Right ventricle myocardium superior (tissue), 1 donor: ENCODE measurements at regions not wholly inside any gene's neighbourhood (a gene's known extent, or its start where the extent isn't known, plus 50 kb on each side); places are given as distances from the start of the nearest gene placed in this dataset.
A peak's percentile ranks its signal among the peaks of the same experiment; 100 is the strongest.

Source experiments
- ATAC-seq: fragments of 200-7000 bp; cut with Tn5 transposase; one replicate; pipeline ENCODE4 v1.9.1; 2020; ENCODE audit warnings: mild to moderate bottlenecking; ENCODE audit not compliant: poor library complexity
- DNase-seq: peaks from one replicate; pipeline ENCODE4 v3.0.0-alpha.2; 2020
- intact Hi-C: fragments of 100-400 bp; cut with DNase I; formaldehyde crosslinking; loops from one replicate; pipeline ENCODE4 v1.11.2; 2022
- donor health status: DM: no; HTN: yes; CAD: no; lungs with severe emphysema.

GRCh38 chr2:146913476-146913875 lies 931.4 kb upstream of the ACVR2A start:
- DNase-seq (no peak), ATAC-seq (no peak)
- intact Hi-C loops: no loop called here

GRCh38 chr2:146912536-146912935 lies 932.3 kb upstream of the ACVR2A start:
- DNase-seq (no peak), ATAC-seq (no peak)
- intact Hi-C loops: no loop called here

- no peak for ATAC-seq
- no peak for DNase-seq
- intact Hi-C loops: no loop called here
Observed at GRCh38 chr2:146908776-146909175, 936.1 kb upstream of the ACVR2A start.

GRCh38 chr2:146898083-146898482 lies 946.7 kb upstream of the ACVR2A start:
- ATAC-seq: no peak

GRCh38 chr2:146894514-146894913 lies 950.3 kb upstream of the ACVR2A start:
- intact Hi-C loops: no loop called here
- no peak for DNase-seq
- no peak for ATAC-seq

More at GRCh38 chr2:146898083-146898482, 946.7 kb upstream of the ACVR2A start:
- DNase-seq: no peak
- intact Hi-C loops: no loop called here

- intact Hi-C loops: no loop called here
- DNase-seq: no peak
- ATAC-seq: peak; percentile 25
Observed at GRCh38 chr2:146893500-146894041, 951.3 kb upstream of the ACVR2A start.

- ATAC-seq (no peak), DNase-seq (no peak)
- intact Hi-C loops: no loop called here
Observed at GRCh38 chr2:146890491-146890890, 954.3 kb upstream of the ACVR2A start.

- intact Hi-C loops: no loop called here
- ATAC-seq: no peak
Observed at GRCh38 chr2:146879882-146880281, 964.9 kb upstream of the ACVR2A start.

GRCh38 chr2:146874260-146874658 lies 970.6 kb upstream of the ACVR2A start:
- ATAC-seq (no peak), DNase-seq (peak; percentile 32)
- intact Hi-C loops: no loop called here

More at GRCh38 chr2:146879882-146880281, 964.9 kb upstream of the ACVR2A start:
- DNase-seq: no peak

- ATAC-seq (no peak), DNase-seq (no peak)
- intact Hi-C loops: no loop called here
Observed at GRCh38 chr2:146873646-146874259, 971.1 kb upstream of the ACVR2A start.

- no peak for ATAC-seq
- DNase-seq: no peak
- intact Hi-C loops: no loop called here
Observed at GRCh38 chr2:146873056-146873455, 971.8 kb upstream of the ACVR2A start.

- DNase-seq: no peak
- intact Hi-C loops: no loop called here
- ATAC-seq: no peak
Observed at GRCh38 chr2:146870691-146871090, 974.1 kb upstream of the ACVR2A start.

GRCh38 chr2:146869328-146869727 lies 975.5 kb upstream of the ACVR2A start:
- intact Hi-C loops: no loop called here
- no peak for DNase-seq
- no peak for ATAC-seq

- intact Hi-C loops: no loop called here
- ATAC-seq (no peak), DNase-seq (no peak)
Observed at GRCh38 chr2:146868051-146868450, 976.8 kb upstream of the ACVR2A start.

GRCh38 chr2:146867477-146867986 lies 977.3 kb upstream of the ACVR2A start:
- intact Hi-C loops: no loop called here
- no peak for ATAC-seq
- no peak for DNase-seq

- DNase-seq: no peak
- intact Hi-C loops: no loop called here
- no peak for ATAC-seq
Observed at GRCh38 chr2:146853741-146854444, 990.9 kb upstream of the ACVR2A start.

GRCh38 chr2:146852661-146853060 lies 992.2 kb upstream of the ACVR2A start:
- DNase-seq (no peak), ATAC-seq (no peak)
- intact Hi-C loops: no loop called here

- no peak for DNase-seq
- ATAC-seq: no peak
- intact Hi-C loops: no loop called here
Observed at GRCh38 chr2:146850746-146851145, 994.1 kb upstream of the ACVR2A start.

- intact Hi-C loops: no loop called here
- no peak for DNase-seq
- ATAC-seq: no peak
Observed at GRCh38 chr2:146847846-146848245, 997.0 kb upstream of the ACVR2A start.
